HG03045 (cell line): ENCODE measurements at regions not wholly inside any gene's neighbourhood (a gene's known extent, or its start where the extent isn't known, plus 50 kb on each side); places are given as distances from the start of the nearest gene placed in this dataset.
"Not testable (repeated sequence)": the region's sequence is repeated elsewhere in the genome, so short reads cannot be mapped to it uniquely, and the experiment has no call there.

Source experiments
- ATAC-seq: cut with Tn5 transposase; IDR thresholded peaks from one replicate; pipeline ENCODE4 v1.9.1; 2021; ENCODE audit warnings: mild to moderate bottlenecking, moderate library complexity; ENCODE audit not compliant: unreplicated experiment

DNA sequence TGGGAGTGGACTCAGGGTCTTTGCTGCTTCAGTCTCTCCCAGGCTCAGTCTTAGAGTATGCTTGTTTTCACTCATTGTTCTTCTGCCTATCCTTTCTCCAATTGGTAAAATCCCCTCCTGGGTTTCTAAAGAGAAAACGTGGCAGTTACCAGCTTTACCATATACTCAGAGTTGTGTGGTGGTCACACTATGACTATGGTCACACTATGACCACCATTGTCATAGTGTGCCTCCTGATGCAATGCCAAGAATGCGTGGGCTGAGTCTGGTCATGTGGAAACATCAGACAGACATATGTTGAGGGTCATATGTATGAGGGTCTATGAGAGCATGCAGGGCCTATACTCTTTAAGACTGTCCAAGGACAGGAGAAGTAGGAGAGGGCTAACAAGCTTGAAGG is 326.5 kb upstream of the PRR16 start:
- ATAC-seq = no peak

DNA sequence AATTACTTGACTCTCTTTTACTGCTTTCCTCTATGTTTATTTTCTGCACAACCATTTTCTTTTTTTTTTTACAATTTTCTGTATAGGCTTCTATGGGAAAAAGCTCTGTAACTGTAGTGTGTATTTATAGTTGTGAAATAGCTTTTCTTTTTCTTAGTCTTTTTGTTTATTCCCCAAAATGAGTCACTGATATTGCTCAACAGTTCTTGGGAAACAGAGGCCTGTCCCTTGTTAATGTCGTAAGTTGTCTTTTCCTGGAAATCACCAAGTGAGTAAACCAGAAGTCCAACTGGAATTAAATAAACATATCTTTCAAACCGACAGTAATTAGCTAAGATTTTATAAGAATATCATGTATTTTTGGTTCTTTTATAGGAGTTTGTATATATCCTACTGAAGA is 325.1 kb upstream of the PRR16 start:
- no peak for ATAC-seq

DNA sequence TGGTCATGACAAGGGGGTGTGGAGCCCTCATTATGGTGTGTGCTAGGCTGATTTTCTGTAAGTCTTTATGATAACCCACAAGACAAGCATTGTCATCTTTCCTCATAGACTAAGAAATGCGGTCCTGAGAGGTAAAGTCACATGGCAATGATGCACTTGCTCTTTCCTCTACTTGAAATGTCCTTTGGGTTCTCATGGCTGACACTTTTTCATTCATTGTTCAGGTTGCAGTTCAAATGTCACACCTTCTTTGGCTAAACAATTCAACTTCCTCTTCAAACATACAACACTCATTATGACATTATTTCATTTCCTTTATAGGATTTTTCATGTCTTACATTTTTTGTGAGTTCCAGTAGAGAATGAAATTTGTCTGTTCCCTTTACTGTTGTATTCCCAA is 323.6 kb upstream of the PRR16 start:
- ATAC-seq = no peak

- ATAC-seq = no peak
Observed at GRCh38 chr5:120141076-120141475, 323.0 kb upstream of the PRR16 start.

DNA sequence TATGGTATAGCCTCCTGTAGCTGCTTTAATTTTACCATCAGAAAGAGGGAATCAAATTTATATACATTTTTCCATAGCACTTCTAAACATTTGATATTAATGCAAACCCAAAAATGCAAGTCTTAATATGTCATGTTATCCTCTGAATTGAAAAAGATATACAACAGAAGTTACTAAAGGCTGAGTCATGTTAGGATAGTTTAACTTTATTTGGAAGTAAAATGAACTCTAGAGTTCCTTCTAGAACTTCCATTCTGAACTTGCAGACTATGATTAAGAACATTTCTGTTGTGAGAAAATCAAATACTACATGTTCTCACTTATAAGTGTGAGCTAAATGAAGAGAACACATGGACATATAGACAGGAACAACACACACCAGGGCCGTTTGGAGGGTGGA is 317.3 kb upstream of the PRR16 start:
- ATAC-seq = no peak

GRCh38 chr5:120147911-120148310 is 316.2 kb upstream of the PRR16 start:
- ATAC-seq = not testable (repeated sequence)

DNA sequence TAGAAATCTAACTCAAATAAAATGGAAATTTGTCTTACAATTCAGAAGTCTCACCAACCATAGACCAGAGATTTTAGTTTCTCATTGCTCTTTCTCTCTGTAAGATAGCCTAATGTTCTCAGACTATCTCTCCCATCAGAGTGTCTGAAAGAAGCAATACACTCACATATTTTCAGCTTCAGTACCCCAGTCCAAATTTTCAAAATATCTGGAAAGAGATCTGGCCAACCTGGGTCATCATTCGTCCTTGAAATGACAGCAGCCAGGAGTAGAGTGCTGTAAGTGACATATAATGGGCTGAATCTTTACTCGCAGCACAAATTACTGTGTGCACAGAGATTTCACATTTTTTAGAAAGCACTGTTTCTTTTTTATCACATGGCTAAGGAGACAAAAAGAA is 313.3 kb upstream of the PRR16 start:
- ATAC-seq = no peak

DNA sequence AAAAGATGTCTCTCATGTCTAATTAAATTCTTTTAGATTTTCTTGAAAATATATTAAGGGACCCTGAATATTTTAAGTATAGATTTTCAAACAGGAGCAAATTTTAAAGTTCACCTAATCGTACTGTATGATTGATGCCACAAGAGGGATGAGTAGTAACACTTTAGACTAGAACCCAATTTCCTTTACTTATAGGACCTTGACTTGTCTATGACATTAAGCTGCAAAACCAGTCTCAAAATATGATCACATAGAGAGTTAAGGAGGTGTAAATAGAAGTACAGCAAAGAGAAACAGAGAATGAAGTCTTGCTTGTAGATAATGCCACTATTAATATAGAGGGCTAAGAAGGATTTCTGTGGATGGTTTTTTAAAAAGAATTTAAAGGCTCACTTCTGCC is 312.9 kb upstream of the PRR16 start:
- no peak for ATAC-seq

DNA sequence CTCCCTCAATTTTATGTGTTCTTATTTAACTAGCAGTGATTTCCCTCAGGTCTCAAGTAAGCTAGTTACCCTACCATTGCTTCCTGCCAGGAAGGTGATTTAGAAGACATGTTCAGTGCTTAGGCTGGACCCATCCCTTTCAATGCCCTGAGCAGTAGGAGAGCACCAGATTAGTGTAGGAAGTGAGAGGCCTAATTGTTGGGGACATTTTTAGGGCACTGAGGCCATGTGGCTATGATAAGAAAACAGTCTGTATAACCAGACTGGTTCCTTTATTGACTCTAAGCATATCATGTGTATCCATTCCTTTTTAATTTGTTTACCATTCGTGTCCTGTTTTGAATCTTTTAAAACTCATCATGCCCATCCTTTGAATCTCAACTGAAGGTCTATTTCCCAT is 312.3 kb upstream of the PRR16 start:
- ATAC-seq = no peak

DNA sequence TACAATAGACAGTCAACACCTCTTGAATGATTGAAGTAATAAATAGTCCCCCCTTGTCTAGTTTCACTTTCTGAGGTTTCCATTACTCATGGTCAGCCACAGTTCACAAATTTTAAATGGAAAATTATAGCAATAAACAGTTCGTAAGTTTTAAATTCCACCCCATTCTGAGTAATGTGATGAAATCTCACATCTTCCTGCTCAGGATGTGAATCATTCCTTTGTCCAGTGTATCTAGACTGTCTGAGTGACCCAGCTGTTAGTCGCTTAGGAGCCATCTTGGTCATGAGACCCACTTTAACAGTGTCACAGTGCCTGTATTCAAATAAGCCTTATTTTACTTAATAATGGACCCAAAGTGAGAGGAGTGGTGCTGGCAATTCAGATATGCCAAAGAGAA is 311.6 kb upstream of the PRR16 start:
- no peak for ATAC-seq

GRCh38 chr5:120152931-120153330 is 311.2 kb upstream of the PRR16 start:
- ATAC-seq = no peak

DNA sequence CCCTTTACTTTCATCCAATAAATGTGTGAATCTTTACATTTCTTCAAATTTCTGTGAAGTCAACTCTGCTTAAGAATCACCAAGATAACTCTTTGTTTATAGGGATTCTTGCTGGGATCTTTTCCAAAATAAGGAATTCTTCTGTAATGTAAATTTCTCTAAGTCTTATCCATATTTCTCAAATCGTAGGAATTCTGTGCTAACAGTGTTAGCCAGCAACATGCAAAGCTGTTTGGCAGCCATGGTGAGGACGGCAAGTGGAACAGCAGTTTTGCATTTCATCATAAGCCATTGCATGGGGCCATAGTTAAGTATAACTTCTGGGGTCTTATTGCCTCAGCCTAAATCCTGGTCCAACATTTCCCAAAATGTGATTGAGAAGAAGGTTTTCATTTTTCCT is 310.5 kb upstream of the PRR16 start:
- ATAC-seq = no peak

GRCh38 chr5:120155873-120156272 is 308.2 kb upstream of the PRR16 start:
- ATAC-seq = no peak

GRCh38 chr5:120158211-120158610 is 305.9 kb upstream of the PRR16 start:
- no peak for ATAC-seq

DNA sequence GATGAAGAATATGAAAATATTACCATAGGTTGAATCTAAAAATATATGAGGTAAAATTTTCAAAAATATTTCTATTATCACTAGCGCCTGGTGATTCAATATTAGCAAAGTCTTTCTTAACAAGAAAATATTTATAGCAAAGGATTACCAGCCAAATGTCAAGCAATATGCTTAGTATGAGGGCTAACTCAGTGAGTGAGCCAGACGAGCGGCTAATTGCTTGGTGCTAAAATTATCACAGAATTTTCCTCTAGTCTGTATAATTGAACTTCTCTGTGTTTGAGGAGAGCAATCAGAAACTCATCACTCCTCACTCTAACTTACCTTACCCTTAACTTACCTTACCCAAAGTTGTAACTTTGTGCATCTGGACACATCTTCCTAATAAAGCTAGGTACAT is 304.9 kb upstream of the PRR16 start:
- ATAC-seq = no peak

DNA sequence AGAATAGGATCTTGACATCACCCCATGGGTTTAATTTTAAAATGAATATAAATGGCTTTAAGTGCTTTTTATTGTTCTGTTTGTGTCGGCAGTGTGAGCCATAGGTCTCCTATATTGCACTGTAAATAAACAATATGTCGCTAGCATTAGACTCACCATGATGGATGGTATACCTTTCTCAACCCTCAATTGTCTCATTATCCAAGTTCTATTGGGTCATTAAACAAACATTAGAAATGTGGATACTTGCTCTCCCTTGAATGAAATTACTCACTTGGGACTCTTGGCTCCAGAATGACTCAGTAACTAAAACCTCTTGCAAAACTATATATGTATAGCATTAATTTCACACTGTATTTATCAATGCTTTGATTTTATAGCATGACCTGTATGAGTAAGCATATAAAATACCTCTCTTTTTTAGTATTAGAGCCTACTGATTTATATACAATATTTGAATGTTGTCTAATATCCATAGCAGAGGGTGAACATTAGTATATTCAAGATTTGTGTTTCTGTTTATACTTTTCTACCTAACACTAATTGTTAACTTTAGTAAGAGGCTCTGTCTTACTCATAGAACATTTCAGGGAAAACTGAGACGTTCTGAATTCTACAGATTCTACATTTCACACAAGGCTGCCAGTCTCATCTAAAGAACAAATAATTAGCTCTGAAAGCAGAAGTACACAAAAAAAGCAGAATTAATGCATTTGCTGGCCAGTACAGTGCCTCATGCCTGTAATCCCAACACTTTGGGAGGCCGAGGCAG is 303.8 kb upstream of the PRR16 start:
- no peak for ATAC-seq

DNA sequence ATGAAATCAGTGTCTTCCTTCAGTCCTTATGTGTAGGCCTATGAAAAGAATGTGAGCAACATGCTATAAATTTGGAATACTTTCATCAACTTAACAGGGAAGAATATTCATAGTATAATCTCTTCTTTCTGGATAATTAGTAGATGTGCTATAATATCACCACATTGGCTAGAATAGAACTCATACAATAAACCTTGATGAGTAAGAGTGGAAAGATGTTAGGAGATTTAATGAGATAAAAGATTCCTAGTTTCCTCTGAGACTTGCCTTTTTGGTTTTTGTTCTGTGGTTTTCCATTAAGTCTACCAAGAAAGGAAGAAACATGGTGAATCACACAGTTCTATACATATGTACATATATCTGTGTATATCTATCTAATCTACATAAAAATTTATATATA is 301.8 kb upstream of the PRR16 start:
- ATAC-seq = no peak

GRCh38 chr5:120164037-120164436 is 300.1 kb upstream of the PRR16 start:
- no peak for ATAC-seq

GRCh38 chr5:120164986-120165385 is 299.1 kb upstream of the PRR16 start:
- ATAC-seq = no peak

GRCh38 chr5:120173125-120173524 is 291.0 kb upstream of the PRR16 start:
- no peak for ATAC-seq

DNA sequence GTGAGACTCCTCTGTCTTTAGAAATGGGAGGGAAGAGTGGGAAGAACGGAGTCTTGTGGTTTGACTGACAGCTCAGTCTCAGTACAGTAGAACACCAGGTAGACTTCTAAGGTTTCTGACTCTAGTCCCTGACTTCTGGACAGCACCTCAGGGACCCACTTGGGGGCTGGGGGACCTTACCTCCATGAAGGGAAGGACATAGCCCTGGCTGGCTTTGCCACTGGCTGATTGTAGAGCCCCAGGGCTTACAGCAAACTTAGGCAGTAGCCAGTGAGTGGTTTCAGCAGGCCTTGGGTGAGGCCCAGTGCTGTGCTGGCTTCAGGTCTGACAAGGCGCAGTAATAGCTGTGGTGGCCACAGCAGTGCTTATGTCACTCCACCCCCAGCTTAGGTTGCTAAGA is 290.0 kb upstream of the PRR16 start:
- ATAC-seq = no peak

- not testable (repeated sequence) for ATAC-seq
Observed at GRCh38 chr5:120181238-120181637, 282.9 kb upstream of the PRR16 start.

GRCh38 chr5:120194650-120195049 is 269.4 kb upstream of the PRR16 start:
- ATAC-seq = not testable (repeated sequence)
